Neural cell (in vitro differentiated cells): ENCODE measurements at regions not wholly inside any gene's neighbourhood (a gene's known extent, or its start where the extent isn't known, plus 50 kb on each side); places are given as distances from the start of the nearest gene placed in this dataset.

Experiments
- H2AFZ ChIP-seq: fragments of 200-600, 300-800 bp; sonication (generic), shearing (Covaris generic); 2 replicates; pipeline ENCODE4 v1.6.0; 2014; ENCODE audit warnings: low read depth, mild to moderate bottlenecking, antibody characterized with exemption, low read length, moderate library complexity
- H3F3A ChIP-seq: fragments of 200-600 bp; shearing (Covaris generic); 2 replicates; pipeline ENCODE4 v1.6.1; 2016; ENCODE audit warnings: mild to moderate bottlenecking, moderate library complexity, mixed read lengths, antibody characterized with exemption, low read length; ENCODE audit not compliant: insufficient read depth, poor library complexity, severe bottlenecking
- H3K27ac ChIP-seq: fragments of 200-600, 300-800 bp; sonication (generic), shearing (Covaris generic); 2 replicates; pipeline ENCODE4 v1.5.1; 2014; ENCODE audit warnings: mild to moderate bottlenecking, low read length, moderate library complexity
- H3K27me3 ChIP-seq: fragments of 300-800, 200-600 bp; sonication (generic), shearing (Covaris generic); 2 replicates; pipeline ENCODE4 v1.6.0; 2014; ENCODE audit warnings: mild to moderate bottlenecking, low read depth, low read length, moderate library complexity; ENCODE audit not compliant: insufficient read depth
- H3K36me3 ChIP-seq: fragments of 300-800, 200-600 bp; sonication (generic), shearing (Covaris generic); 2 replicates; pipeline ENCODE4 v1.5.1; 2014; ENCODE audit warnings: mild to moderate bottlenecking, antibody characterized with exemption, low read length, moderate library complexity; ENCODE audit not compliant: insufficient read depth
- H3K4me2 ChIP-seq: fragments of 300-800, 200-600 bp; sonication (generic), shearing (Covaris generic); 2 replicates; pipeline ENCODE4 v1.6.0; 2014; ENCODE audit warnings: mild to moderate bottlenecking, low read length
- H3K4me3 ChIP-seq: fragments of 300-800, 200-600 bp; sonication (generic), shearing (Covaris generic); 2 replicates; pipeline ENCODE4 v1.5.1; 2014; ENCODE audit warnings: mild to moderate bottlenecking, low read length, moderate library complexity
- H3K79me2 ChIP-seq: fragments of 200-600 bp; shearing (Covaris generic); replicated peaks from 2 replicates; pipeline ENCODE4 v1.6.0; 2014; ENCODE audit warnings: mild to moderate bottlenecking, low read length, moderate library complexity; ENCODE audit not compliant: insufficient read depth
- H3K9ac ChIP-seq: fragments of 300-800, 200-600 bp; sonication (generic), shearing (Covaris generic); 2 replicates; pipeline ENCODE4 v1.6.1; 2016; ENCODE audit warnings: mild to moderate bottlenecking, low read length, mixed read lengths
- H3K9me2 ChIP-seq: fragments of 200-600 bp; shearing (Covaris generic); 2 replicates; pipeline ENCODE4 v1.6.1; 2016; ENCODE audit warnings: mild to moderate bottlenecking, low read length, mixed read lengths; ENCODE audit not compliant: insufficient read depth
- H3K9me3 ChIP-seq: fragments of 200-600, 300-800 bp; sonication (generic), shearing (Covaris generic); 2 replicates; pipeline ENCODE4 v1.6.1; 2016; ENCODE audit warnings: mild to moderate bottlenecking, mixed run types, low read length, moderate library complexity, mixed read lengths
- H4K20me1 ChIP-seq: fragments of 200-600 bp; shearing (Covaris generic); 2 replicates; pipeline ENCODE4 v1.6.1; 2016; ENCODE audit warnings: mild to moderate bottlenecking, mixed run types; ENCODE audit not compliant: insufficient read depth
- EP300 ChIP-seq: fragments of 450-650 bp; conservative IDR thresholded peaks from 2 replicates; pipeline ENCODE4 v1.6.1; 2014; ENCODE audit warnings: antibody characterized with exemption, mild to moderate bottlenecking, moderate library complexity; ENCODE audit not compliant: poor library complexity, severe bottlenecking
- EZH2 ChIP-seq: fragments of 200-600, 300-800 bp; shearing (Covaris generic), sonication (generic); IDR thresholded peaks from 2 replicates; pipeline ENCODE4 v1.6.1; 2014; ENCODE audit warnings: antibody characterized with exemption, low read length, borderline replicate concordance, mild to moderate bottlenecking; ENCODE audit not compliant: insufficient read depth, poor library complexity, severe bottlenecking
- MXI1 ChIP-seq: fragments of 450-650 bp; conservative IDR thresholded peaks from 2 replicates; pipeline ENCODE4 v1.6.1; 2014; ENCODE audit warnings: antibody characterized with exemption, mild to moderate bottlenecking; ENCODE audit not compliant: poor library complexity, severe bottlenecking
- POLR2AphosphoS5 ChIP-seq: IDR thresholded peaks from 2 replicates; pipeline ENCODE4 v1.6.1; 2012
- RAD21 ChIP-seq: fragments of 450-650 bp; conservative IDR thresholded peaks from 2 replicates; pipeline ENCODE4 v1.6.1; 2014; ENCODE audit warnings: antibody characterized with exemption, mild to moderate bottlenecking, moderate library complexity
- SMC3 ChIP-seq: fragments of 450-650 bp; conservative IDR thresholded peaks from 2 replicates; pipeline ENCODE4 v1.6.1; 2014; ENCODE audit warnings: antibody characterized with exemption, mild to moderate bottlenecking, moderate library complexity; ENCODE audit not compliant: poor library complexity
- TAF1 ChIP-seq: IDR thresholded peaks from 2 replicates; pipeline ENCODE4 v1.6.1; 2012; ENCODE audit warnings: low read depth
- TF ChIP-seq, protein P1 (sequence below): IDR thresholded peaks from 2 replicates; pipeline ENCODE4 v1.6.1; 2012; ENCODE audit warnings: borderline replicate concordance
- TF ChIP-seq, protein P2 (sequence below): fragments of 450-650 bp; IDR thresholded peaks from 2 replicates; pipeline ENCODE4 v1.5.1; 2014; ENCODE audit warnings: antibody characterized with exemption, mild to moderate bottlenecking, moderate library complexity; ENCODE audit not compliant: poor library complexity, severe bottlenecking

DNA sequence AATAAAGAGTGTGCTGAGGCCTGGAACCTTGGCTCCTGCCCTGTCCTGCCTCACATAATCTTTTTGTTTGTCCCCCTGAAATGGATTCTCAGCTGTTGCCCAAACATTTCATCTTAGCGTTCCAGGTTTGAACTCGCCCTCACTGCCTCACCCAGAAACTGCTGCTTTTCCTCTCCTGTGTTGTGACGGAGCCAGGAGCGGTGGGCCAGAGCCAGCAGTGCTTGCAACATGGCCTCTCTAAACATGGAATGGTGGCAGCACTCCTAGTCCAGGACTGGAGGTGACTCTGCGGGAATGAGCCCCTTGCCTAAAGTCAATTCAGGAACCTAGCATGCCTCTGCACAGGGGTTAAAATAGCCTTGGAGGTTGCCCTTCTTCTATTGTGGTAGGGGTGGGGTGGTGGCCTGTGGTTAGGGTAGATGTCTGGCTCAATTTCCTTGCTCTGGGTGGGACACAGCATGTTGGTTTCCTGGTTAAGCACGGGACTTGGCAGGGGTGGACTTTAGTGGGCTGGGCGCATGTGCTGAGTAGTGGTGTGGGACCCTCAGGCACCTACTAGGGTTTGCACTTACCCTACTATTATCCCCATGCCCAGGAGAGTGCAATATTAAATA, 101.6 kb downstream of the SLC25A46 start:
- H2AFZ ChIP-seq, result no peak overlapping the region

GRCh38 chr5:110841137-110841536, 102.3 kb downstream of the SLC25A46 start:
- Histone ChIP-seq H3K9me3 (no peaks in the 10 kb centered on the region), H3K9me2 (no peaks in the 10 kb centered on the region), H3K4me2 (no peak overlapping the region), H3F3A (no peaks in the 10 kb centered on the region), H4K20me1 (no peaks in the 10 kb centered on the region), H3K9ac (no peak overlapping the region), H3K36me3 (no peaks in the 10 kb centered on the region), H3K4me3 (no peak overlapping the region), H3K27me3 (no peaks in the 10 kb centered on the region), H2AFZ (no peak overlapping the region), H3K27ac (no peak overlapping the region), H3K79me2 (no peaks in the 10 kb centered on the region)
- TF ChIP-seq, protein P1, sequence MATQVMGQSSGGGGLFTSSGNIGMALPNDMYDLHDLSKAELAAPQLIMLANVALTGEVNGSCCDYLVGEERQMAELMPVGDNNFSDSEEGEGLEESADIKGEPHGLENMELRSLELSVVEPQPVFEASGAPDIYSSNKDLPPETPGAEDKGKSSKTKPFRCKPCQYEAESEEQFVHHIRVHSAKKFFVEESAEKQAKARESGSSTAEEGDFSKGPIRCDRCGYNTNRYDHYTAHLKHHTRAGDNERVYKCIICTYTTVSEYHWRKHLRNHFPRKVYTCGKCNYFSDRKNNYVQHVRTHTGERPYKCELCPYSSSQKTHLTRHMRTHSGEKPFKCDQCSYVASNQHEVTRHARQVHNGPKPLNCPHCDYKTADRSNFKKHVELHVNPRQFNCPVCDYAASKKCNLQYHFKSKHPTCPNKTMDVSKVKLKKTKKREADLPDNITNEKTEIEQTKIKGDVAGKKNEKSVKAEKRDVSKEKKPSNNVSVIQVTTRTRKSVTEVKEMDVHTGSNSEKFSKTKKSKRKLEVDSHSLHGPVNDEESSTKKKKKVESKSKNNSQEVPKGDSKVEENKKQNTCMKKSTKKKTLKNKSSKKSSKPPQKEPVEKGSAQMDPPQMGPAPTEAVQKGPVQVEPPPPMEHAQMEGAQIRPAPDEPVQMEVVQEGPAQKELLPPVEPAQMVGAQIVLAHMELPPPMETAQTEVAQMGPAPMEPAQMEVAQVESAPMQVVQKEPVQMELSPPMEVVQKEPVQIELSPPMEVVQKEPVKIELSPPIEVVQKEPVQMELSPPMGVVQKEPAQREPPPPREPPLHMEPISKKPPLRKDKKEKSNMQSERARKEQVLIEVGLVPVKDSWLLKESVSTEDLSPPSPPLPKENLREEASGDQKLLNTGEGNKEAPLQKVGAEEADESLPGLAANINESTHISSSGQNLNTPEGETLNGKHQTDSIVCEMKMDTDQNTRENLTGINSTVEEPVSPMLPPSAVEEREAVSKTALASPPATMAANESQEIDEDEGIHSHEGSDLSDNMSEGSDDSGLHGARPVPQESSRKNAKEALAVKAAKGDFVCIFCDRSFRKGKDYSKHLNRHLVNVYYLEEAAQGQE, result no peak
- TF ChIP-seq SMC3 (no peak), EZH2 (no peak), TAF1 (no peak), POLR2AphosphoS5 (no peak), EP300 (no peak), RAD21 (no peak), MXI1 (no peak)
- TF ChIP-seq, protein P2, sequence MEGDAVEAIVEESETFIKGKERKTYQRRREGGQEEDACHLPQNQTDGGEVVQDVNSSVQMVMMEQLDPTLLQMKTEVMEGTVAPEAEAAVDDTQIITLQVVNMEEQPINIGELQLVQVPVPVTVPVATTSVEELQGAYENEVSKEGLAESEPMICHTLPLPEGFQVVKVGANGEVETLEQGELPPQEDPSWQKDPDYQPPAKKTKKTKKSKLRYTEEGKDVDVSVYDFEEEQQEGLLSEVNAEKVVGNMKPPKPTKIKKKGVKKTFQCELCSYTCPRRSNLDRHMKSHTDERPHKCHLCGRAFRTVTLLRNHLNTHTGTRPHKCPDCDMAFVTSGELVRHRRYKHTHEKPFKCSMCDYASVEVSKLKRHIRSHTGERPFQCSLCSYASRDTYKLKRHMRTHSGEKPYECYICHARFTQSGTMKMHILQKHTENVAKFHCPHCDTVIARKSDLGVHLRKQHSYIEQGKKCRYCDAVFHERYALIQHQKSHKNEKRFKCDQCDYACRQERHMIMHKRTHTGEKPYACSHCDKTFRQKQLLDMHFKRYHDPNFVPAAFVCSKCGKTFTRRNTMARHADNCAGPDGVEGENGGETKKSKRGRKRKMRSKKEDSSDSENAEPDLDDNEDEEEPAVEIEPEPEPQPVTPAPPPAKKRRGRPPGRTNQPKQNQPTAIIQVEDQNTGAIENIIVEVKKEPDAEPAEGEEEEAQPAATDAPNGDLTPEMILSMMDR, result no peak

More for the DNA sequence above, 101.6 kb downstream of the SLC25A46 start:
- no peaks in the 10 kb centered on the region for H3K9me2 ChIP-seq
- H3F3A ChIP-seq, result no peaks in the 10 kb centered on the region
- no peaks in the 10 kb centered on the region for H3K79me2 ChIP-seq
- no peaks in the 10 kb centered on the region for H3K9me3 ChIP-seq
- H4K20me1 ChIP-seq, result no peaks in the 10 kb centered on the region
- no peaks in the 10 kb centered on the region for H3K36me3 ChIP-seq
- H3K27ac ChIP-seq, result no peak overlapping the region
- no peak overlapping the region for H3K4me2 ChIP-seq
- no peaks in the 10 kb centered on the region for H3K27me3 ChIP-seq
- H3K4me3 ChIP-seq, result no peak overlapping the region
- TF ChIP-seq SMC3 (no peak), MXI1 (no peak), POLR2AphosphoS5 (no peak), EZH2 (no peak)
- TF ChIP-seq, protein P2, result no peak
- no peak overlapping the region for H3K9ac ChIP-seq
